H9 (cell line): ENCODE measurements at regions not wholly inside any gene's neighbourhood (a gene's known extent, or its start where the extent isn't known, plus 50 kb on each side); places are given as distances from the start of the nearest gene placed in this dataset.

ENCODE experiments used
- DNase-seq: peaks from one replicate; pipeline ENCODE4 v3.0.0-alpha.2; 2017
- H2AFZ ChIP-seq: one replicate; pipeline ENCODE4 v1.6.1; 2013; ENCODE audit warnings: mild to moderate bottlenecking, low read length, control low read depth, moderate library complexity
- H2AK5ac ChIP-seq: 2 replicates; pipeline ENCODE4 v1.6.1; 2013; ENCODE audit warnings: low read length, control low read depth, mixed read lengths; ENCODE audit not compliant: insufficient read length
- H2BK120ac ChIP-seq: one replicate; pipeline ENCODE4 v1.6.1; 2013; ENCODE audit warnings: low read depth, mild to moderate bottlenecking, low read length, control low read depth, inconsistent platforms; ENCODE audit not compliant: poor library complexity, severe bottlenecking
- H2BK12ac ChIP-seq: 2 replicates; pipeline ENCODE4 v1.6.1; 2013; ENCODE audit warnings: low read length, control low read depth, mixed read lengths, low read depth; ENCODE audit not compliant: insufficient read length
- H2BK15ac ChIP-seq: 2 replicates; pipeline ENCODE4 v1.6.1; 2013; ENCODE audit warnings: low read depth, low read length, control low read depth
- H2BK20ac ChIP-seq: one replicate; pipeline ENCODE4 v1.6.1; 2013; ENCODE audit warnings: low read depth, mild to moderate bottlenecking, low read length, control low read depth, inconsistent platforms; ENCODE audit not compliant: poor library complexity, severe bottlenecking
- H2BK5ac ChIP-seq: 2 replicates; pipeline ENCODE4 v1.6.1; 2013; ENCODE audit warnings: low read length, control low read depth, mixed read lengths; ENCODE audit not compliant: insufficient read length
- H3K14ac ChIP-seq: 2 replicates; pipeline ENCODE4 v1.6.1; 2013; ENCODE audit warnings: low read length, control low read depth; ENCODE audit not compliant: insufficient read depth
- H3K18ac ChIP-seq: 2 replicates; pipeline ENCODE4 v1.6.1; 2013; ENCODE audit warnings: low read depth, mild to moderate bottlenecking, mixed read lengths, low read length, control low read depth; ENCODE audit not compliant: insufficient read length
- H3K23ac ChIP-seq: 2 replicates; pipeline ENCODE4 v1.6.1; 2013; ENCODE audit warnings: low read length, control low read depth, mixed read lengths, low read depth; ENCODE audit not compliant: insufficient read length
- H3K23me2 ChIP-seq: 2 replicates; pipeline ENCODE4 v1.6.1; 2013; ENCODE audit warnings: low read depth, mild to moderate bottlenecking, mixed read lengths, low read length, control low read depth; ENCODE audit not compliant: insufficient read length, poor library complexity, severe bottlenecking
- H3K27ac ChIP-seq: 2 replicates; pipeline ENCODE4 v1.5.1; 2013; ENCODE audit warnings: low read length, control low read depth, mixed read lengths, low read depth; ENCODE audit not compliant: insufficient read length
- H3K27me3 ChIP-seq: 2 replicates; pipeline ENCODE4 v1.6.1; 2013; ENCODE audit warnings: low read length, control low read depth, inconsistent platforms; ENCODE audit not compliant: insufficient read depth
- H3K4ac ChIP-seq: 2 replicates; pipeline ENCODE4 v1.6.1; 2013; ENCODE audit warnings: low read depth, mild to moderate bottlenecking, control low read depth, inconsistent platforms, low read length, moderate library complexity
- H3K4me1 ChIP-seq: 2 replicates; pipeline ENCODE4 v1.6.1; 2013; ENCODE audit warnings: low read length, control low read depth, inconsistent platforms; ENCODE audit not compliant: insufficient read depth
- H3K4me2 ChIP-seq: 2 replicates; pipeline ENCODE4 v1.6.1; 2013; ENCODE audit warnings: low read length, control low read depth, mixed read lengths; ENCODE audit not compliant: insufficient read length, insufficient read depth
- H3K56ac ChIP-seq: 2 replicates; pipeline ENCODE4 v1.6.1; 2013; ENCODE audit warnings: low read depth, mild to moderate bottlenecking, mixed read lengths, low read length, control low read depth; ENCODE audit not compliant: insufficient read length
- H3K79me1 ChIP-seq: 2 replicates; pipeline ENCODE4 v1.6.1; 2013; ENCODE audit warnings: low read depth, mild to moderate bottlenecking, moderate library complexity, low read length, control low read depth, inconsistent platforms; ENCODE audit not compliant: insufficient read depth, poor library complexity, severe bottlenecking
- H3K79me2 ChIP-seq: 2 replicates; pipeline ENCODE4 v1.6.1; 2013; ENCODE audit warnings: low read length, control low read depth, inconsistent platforms; ENCODE audit not compliant: insufficient read depth
- H3K9ac ChIP-seq: 2 replicates; pipeline ENCODE4 v1.6.1; 2013; ENCODE audit warnings: low read length, control low read depth, mixed read lengths; ENCODE audit not compliant: insufficient read length; ENCODE audit errors: extremely low read depth
- H3K9me3 ChIP-seq: one replicate; pipeline ENCODE4 v1.6.1; 2013; ENCODE audit warnings: low read depth, low read length, inconsistent platforms; ENCODE audit not compliant: control insufficient read depth
- H3T11ph ChIP-seq: one replicate; pipeline ENCODE4 v1.6.1; 2013; ENCODE audit warnings: mild to moderate bottlenecking, low read length, control low read depth, inconsistent platforms
- H4K20me1 ChIP-seq: one replicate; pipeline ENCODE4 v1.6.1; 2013; ENCODE audit not compliant: control insufficient read depth, insufficient read length, insufficient read depth
- H4K5ac ChIP-seq: 2 replicates; pipeline ENCODE4 v1.6.1; 2013; ENCODE audit warnings: low read depth, mild to moderate bottlenecking, mixed read lengths, low read length, control low read depth; ENCODE audit not compliant: insufficient read length
- H4K8ac ChIP-seq: replicated peaks from 2 replicates; pipeline ENCODE4 v1.6.1; 2013; ENCODE audit warnings: low read length, control low read depth, mixed read lengths, low read depth; ENCODE audit not compliant: insufficient read length
- H4K91ac ChIP-seq: 2 replicates; pipeline ENCODE4 v1.6.1; 2013; ENCODE audit warnings: low read depth, mild to moderate bottlenecking, moderate library complexity, mixed read lengths, low read length, control low read depth; ENCODE audit not compliant: insufficient read length
- H3K27ac Mint-ChIP-seq, 3 experiments: 2 replicates in 2 of 3; 3 replicates in 1 of 3; pipeline ENCODE4 v1.8.0; 2020 to 2021; ENCODE audit warnings: mixed read lengths in 3 of 3, mild to moderate bottlenecking in 1 of 3, moderate library complexity in 1 of 3
- H3K27me3 Mint-ChIP-seq: 2 replicates; pipeline ENCODE4 v1.8.0; 2021; ENCODE audit warnings: low read depth, mild to moderate bottlenecking, moderate library complexity, mixed read lengths
- H3K36me3 Mint-ChIP-seq, 3 experiments: 2 replicates in 2 of 3; 3 replicates in 1 of 3; pipeline ENCODE4 v1.8.0; 2020 to 2021; ENCODE audit warnings: low read depth in 3 of 3, mixed read lengths in 3 of 3; ENCODE audit not compliant: insufficient read depth in 1 of 3
- H3K4me1 Mint-ChIP-seq, 2 experiments: 2 replicates each; pipeline ENCODE4 v1.8.0; 2020; ENCODE audit warnings: mixed read lengths in 2 of 2
- H3K4me3 Mint-ChIP-seq, 2 experiments: 2 replicates in 1 of 2; 3 replicates in 1 of 2; pipeline ENCODE4 v1.8.0; 2020 to 2021; ENCODE audit warnings: mild to moderate bottlenecking in 2 of 2, mixed read lengths in 2 of 2, moderate library complexity in 1 of 2
- H3K9me3 Mint-ChIP-seq, 2 experiments: 2 replicates in 1 of 2; 3 replicates in 1 of 2; pipeline ENCODE4 v1.8.0; 2020; ENCODE audit warnings: mild to moderate bottlenecking in 2 of 2, mixed read lengths in 2 of 2, moderate library complexity in 1 of 2
- WGBS: extraction: QIAGEN DNeasy Blood & Tissue Kit; methylation state at CpG from one replicate; pipeline ENCODE4 v1.1.7; 2013; ENCODE audit warnings: missing lambda C conversion rate, low lambda C conversion rate, mixed read lengths; ENCODE audit not compliant: insufficient read length; ENCODE audit errors: extremely low coverage; 5-methylcytosine and 5-hydroxymethylcytosine counted together
- TF ChIP-seq, protein P1 (sequence below): fragments of 200-600 bp; sonication (generic); conservative IDR thresholded peaks from 3 replicates; pipeline ENCODE4 v1.8.0; 2021; ENCODE audit warnings: antibody characterized with exemption, mild to moderate bottlenecking

DNA sequence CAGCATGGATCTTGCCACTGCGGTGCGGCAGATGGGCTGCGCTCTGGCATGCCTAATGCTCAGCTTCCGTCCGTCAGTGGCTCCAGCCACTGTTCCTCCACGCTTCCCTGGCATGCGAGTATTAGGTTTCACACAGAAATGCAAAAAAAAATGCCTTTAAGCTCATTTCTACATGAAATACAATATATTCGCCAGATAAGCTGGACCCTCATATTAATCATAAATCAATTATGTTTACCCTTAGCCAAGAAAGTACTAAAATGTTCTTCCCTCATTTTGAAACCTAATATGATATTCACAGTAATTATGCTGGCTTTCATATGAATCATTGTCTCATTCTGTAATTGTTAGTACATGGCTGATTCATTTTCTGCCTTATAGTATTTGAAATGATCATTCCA, 115.5 kb upstream of the FAM241A start:
- H2AK5ac ChIP-seq: no peak overlapping the region
- no peaks in the 10 kb centered on the region; a peak in 1 of 5 replicates for H3K9me3 Mint-ChIP-seq
- WGBS: no CpG with 5 or more reads among the region's 8 CpGs

More for the DNA sequence above, 115.5 kb upstream of the FAM241A start:
- Histone ChIP-seq H3K27me3 (no peaks in the 10 kb centered on the region), H4K20me1 (no peaks in the 10 kb centered on the region), H2BK20ac (no peak overlapping the region), H3K4ac (no peak overlapping the region), H3K79me2 (no peaks in the 10 kb centered on the region), H4K8ac (no peak overlapping the region), H3K9ac (no peak overlapping the region), H3K14ac (no peak overlapping the region), H4K5ac (no peak overlapping the region), H3K27ac (no peak overlapping the region), H3K79me1 (no peaks in the 10 kb centered on the region), H3T11ph (no peak overlapping the region), H3K56ac (no peak overlapping the region), H3K23me2 (no peaks in the 10 kb centered on the region), H3K23ac (no peak overlapping the region), H4K91ac (no peak overlapping the region), H3K4me2 (no peak overlapping the region), H2BK15ac (no peak overlapping the region), H3K4me1 (no peaks in the 10 kb centered on the region), H3K9me3 (no peaks in the 10 kb centered on the region), H2BK120ac (no peak overlapping the region), H3K18ac (no peak overlapping the region), H2BK5ac (no peak overlapping the region), H2BK12ac (no peak overlapping the region), H2AFZ (no peak overlapping the region)
- no peak overlapping the region for H3K4me3 Mint-ChIP-seq
- H3K36me3 Mint-ChIP-seq: no peaks in the 10 kb centered on the region
- TF ChIP-seq, protein P1, sequence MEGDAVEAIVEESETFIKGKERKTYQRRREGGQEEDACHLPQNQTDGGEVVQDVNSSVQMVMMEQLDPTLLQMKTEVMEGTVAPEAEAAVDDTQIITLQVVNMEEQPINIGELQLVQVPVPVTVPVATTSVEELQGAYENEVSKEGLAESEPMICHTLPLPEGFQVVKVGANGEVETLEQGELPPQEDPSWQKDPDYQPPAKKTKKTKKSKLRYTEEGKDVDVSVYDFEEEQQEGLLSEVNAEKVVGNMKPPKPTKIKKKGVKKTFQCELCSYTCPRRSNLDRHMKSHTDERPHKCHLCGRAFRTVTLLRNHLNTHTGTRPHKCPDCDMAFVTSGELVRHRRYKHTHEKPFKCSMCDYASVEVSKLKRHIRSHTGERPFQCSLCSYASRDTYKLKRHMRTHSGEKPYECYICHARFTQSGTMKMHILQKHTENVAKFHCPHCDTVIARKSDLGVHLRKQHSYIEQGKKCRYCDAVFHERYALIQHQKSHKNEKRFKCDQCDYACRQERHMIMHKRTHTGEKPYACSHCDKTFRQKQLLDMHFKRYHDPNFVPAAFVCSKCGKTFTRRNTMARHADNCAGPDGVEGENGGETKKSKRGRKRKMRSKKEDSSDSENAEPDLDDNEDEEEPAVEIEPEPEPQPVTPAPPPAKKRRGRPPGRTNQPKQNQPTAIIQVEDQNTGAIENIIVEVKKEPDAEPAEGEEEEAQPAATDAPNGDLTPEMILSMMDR: no peak
- H3K4me1 Mint-ChIP-seq: peaks cover 0 to 4% of the 10 kb centered on the region in 2 experiments; a peak in 2 of 4 replicates
- no peak for DNase-seq
- H3K27me3 Mint-ChIP-seq: no peaks in the 10 kb centered on the region; the same call in 1 of the 2 replicates
- no peak overlapping the region for H3K27ac Mint-ChIP-seq
